ENCODE measurements at regions not wholly inside any gene's neighbourhood (a gene's known extent, or its start where the extent isn't known, plus 50 kb on each side); places are given as distances from the start of the nearest gene placed in this dataset.

GRCh38 chr3:134095005-134095404 lies 65.3 kb upstream of the SLCO2A1 start (continued):
- TF ChIP-seq TEAD4 (IDR thresholded peaks at IDR 0.05; ENCODE audit: low read depth, low read length) (no peak), CHD2 (IDR thresholded peaks at IDR 0.05; ENCODE audit: low read length) (no peak), KDM5A (IDR thresholded peaks at IDR 0.05; ENCODE audit: low read length) (no peak), BRCA1 (IDR thresholded peaks at IDR 0.05; ENCODE audit: low read depth, low read length) (no peak)

Measured in H1 (cell line).